ENCODE measurements at regions not wholly inside any gene's neighbourhood (a gene's known extent, or its start where the extent isn't known, plus 50 kb on each side); places are given as distances from the start of the nearest gene placed in this dataset.
"Not testable (repeated sequence)": the region's sequence is repeated elsewhere in the genome, so short reads cannot be mapped to it uniquely, and the experiment has no call there.

DNA sequence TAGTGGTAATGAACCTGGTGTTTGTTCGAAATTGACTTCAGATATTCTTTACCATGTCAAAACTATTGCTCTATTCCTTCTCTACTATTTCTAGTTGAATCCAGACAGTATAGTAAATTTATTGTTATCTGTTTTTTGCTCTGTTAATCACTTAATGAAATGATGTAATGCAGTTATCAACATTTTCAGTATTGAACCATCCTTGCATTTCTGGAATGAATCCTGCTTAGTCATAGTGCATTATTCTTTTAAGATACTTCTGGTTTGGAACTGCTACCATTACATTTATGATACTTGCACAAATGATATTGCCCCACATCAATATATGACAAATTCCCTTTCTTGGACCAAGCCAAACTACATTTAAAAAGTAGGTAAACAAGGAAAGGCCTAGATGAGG is 554.0 kb upstream of the KLF4 start:
- H3K4me1 Mint-ChIP-seq: no peaks in the 10 kb centered on the region
- H3K27ac Mint-ChIP-seq (ENCODE audit: low read depth): no peak overlapping the region
- H3K36me3 Mint-ChIP-seq (ENCODE audit: insufficient read depth): no peaks in the 10 kb centered on the region
- no peak overlapping the region for H3K4me3 Mint-ChIP-seq
- H3K27me3 Mint-ChIP-seq: no peaks in the 10 kb centered on the region
- H3K9me3 Mint-ChIP-seq: peaks cover 18% of the 10 kb centered on the region
- ATAC-seq (replicated peaks; ENCODE audit: extremely low read depth, poor library complexity, severe bottlenecking): no peak
- no peak for DNase-seq (ENCODE audit: low spot score in 2 of 2)

GRCh38 chr9:108041551-108041950 is 552.0 kb upstream of the KLF4 start:
- Mint-ChIP-seq H3K9me3 (peaks cover 19% of the 10 kb centered on the region), H3K27ac (ENCODE audit: low read depth) (no peak overlapping the region), H3K27me3 (no peaks in the 10 kb centered on the region), H3K36me3 (ENCODE audit: insufficient read depth) (no peaks in the 10 kb centered on the region), H3K4me1 (no peaks in the 10 kb centered on the region), H3K4me3 (no peak overlapping the region)
- DNase-seq (ENCODE audit: low spot score in 2 of 2) (no peak), ATAC-seq (replicated peaks; ENCODE audit: extremely low read depth, poor library complexity, severe bottlenecking) (no peak)

- Mint-ChIP-seq H3K27me3 (no peaks in the 10 kb centered on the region), H3K9me3 (peaks cover 26% of the 10 kb centered on the region), H3K4me3 (no peak overlapping the region), H3K27ac (ENCODE audit: low read depth) (no peak overlapping the region), H3K36me3 (ENCODE audit: insufficient read depth) (no peaks in the 10 kb centered on the region), H3K4me1 (no peaks in the 10 kb centered on the region)
- DNase-seq (ENCODE audit: low spot score in 2 of 2) (no peak), ATAC-seq (replicated peaks; ENCODE audit: extremely low read depth, poor library complexity, severe bottlenecking) (no peak)
Measured at GRCh38 chr9:108040783-108041182, 551.2 kb upstream of the KLF4 start.

DNA sequence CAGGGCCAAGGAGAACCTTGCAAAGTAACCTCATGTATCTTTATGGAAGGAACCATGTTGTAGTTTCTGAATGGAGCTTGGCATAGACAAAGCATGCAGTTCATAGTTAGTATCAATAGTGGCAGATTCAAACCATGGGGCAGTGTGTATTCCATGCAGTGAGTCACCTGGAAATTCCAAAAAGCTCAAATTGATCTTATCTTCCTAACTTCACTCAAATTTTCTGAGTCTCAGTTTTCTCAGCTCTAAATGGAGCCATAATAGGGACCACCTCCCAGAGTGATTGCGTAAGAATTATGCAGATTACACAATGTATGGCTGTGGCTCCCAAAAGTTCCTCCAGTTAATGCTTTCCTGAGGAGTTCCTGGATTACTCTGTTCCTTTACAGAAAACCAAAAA is 549.9 kb upstream of the KLF4 start:
- Mint-ChIP-seq H3K4me1 (no peaks in the 10 kb centered on the region), H3K36me3 (ENCODE audit: insufficient read depth) (no peaks in the 10 kb centered on the region), H3K27ac (ENCODE audit: low read depth) (no peak overlapping the region), H3K27me3 (no peaks in the 10 kb centered on the region), H3K9me3 (peaks cover 26% of the 10 kb centered on the region), H3K4me3 (no peak overlapping the region)
- ATAC-seq (replicated peaks; ENCODE audit: extremely low read depth, poor library complexity, severe bottlenecking): no peak
- DNase-seq (ENCODE audit: low spot score in 2 of 2): no peak

DNA sequence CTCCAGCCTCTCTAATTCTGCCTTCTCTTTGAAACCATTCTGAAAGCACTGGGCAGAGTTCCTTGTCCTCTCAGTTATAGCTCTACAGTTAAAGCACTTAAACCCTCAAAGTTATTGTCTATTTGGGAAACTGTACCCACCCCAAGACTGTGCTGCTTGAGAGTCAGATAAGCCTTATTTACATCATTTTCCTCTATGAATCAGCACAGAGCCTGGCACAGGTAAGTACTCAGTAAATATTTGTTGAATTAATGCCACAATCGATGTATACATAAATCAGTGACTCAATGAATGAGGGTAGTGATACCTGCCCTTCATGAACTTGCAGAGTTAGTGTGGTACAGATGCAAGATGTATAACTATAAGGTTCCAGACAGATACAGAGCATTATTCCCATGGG is 549.4 kb upstream of the KLF4 start:
- Mint-ChIP-seq H3K4me1 (no peaks in the 10 kb centered on the region), H3K9me3 (peaks cover 22% of the 10 kb centered on the region), H3K4me3 (no peak overlapping the region), H3K27me3 (no peaks in the 10 kb centered on the region), H3K36me3 (ENCODE audit: insufficient read depth) (no peaks in the 10 kb centered on the region), H3K27ac (ENCODE audit: low read depth) (no peak overlapping the region)
- DNase-seq (ENCODE audit: low spot score in 2 of 2) (no peak), ATAC-seq (replicated peaks; ENCODE audit: extremely low read depth, poor library complexity, severe bottlenecking) (no peak)

GRCh38 chr9:108035487-108035886 is 545.9 kb upstream of the KLF4 start:
- Mint-ChIP-seq H3K4me1 (no peaks in the 10 kb centered on the region), H3K27ac (ENCODE audit: low read depth) (no peak overlapping the region), H3K36me3 (ENCODE audit: insufficient read depth) (no peaks in the 10 kb centered on the region), H3K27me3 (no peaks in the 10 kb centered on the region), H3K4me3 (no peak overlapping the region), H3K9me3 (peaks cover 29% of the 10 kb centered on the region)
- ATAC-seq (replicated peaks; ENCODE audit: extremely low read depth, poor library complexity, severe bottlenecking) (no peak), DNase-seq (ENCODE audit: low spot score in 2 of 2) (no peak)

DNA sequence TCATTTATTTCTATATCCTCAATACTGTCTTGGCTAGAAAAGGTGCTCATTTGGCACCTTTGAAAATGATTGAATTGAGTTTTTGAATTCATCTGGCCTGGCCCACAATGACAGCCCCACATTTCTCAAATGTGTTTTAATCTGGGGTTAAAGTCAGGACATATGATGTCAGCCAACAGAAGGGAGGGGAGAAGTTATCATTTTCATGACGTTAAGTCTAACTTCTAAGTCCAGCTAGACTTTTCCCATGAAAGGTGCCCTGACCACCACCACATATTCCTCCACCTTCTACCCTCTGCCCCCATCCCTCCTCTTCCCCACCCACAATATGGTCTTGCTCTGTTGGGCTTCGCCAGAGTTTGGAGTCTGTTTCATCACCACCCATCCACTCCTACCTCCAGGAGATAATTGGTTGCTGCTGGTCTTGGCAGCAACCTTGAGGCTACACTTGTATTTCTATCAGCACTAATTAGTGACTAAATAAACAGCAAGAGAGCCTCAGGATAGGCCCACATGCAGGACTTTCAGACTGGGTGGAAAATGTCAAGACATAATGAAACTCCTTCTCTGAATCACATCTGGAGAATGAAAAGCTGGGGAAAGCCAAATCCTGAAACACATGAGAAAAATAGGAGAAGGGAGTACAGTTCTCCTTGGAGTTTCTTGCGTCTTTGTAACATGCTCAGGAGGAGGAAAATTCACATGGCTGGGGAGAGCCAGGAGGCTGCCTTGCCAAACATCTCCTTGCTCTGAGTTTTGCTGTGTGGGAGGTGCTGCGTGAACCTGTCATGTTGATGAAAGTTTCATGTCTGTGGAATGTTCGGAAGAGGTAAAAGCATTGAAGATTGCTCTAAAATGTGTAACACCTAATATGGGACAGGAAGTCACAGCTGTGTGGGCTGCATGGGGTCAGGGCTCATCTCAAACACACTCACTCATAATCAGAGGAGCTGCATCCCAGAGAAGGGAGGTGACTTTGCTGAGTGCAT is 544.7 kb upstream of the KLF4 start:
- Mint-ChIP-seq H3K4me1 (no peaks in the 10 kb centered on the region), H3K36me3 (ENCODE audit: insufficient read depth) (no peaks in the 10 kb centered on the region), H3K4me3 (no peak overlapping the region), H3K27me3 (no peaks in the 10 kb centered on the region), H3K27ac (ENCODE audit: low read depth) (no peak overlapping the region), H3K9me3 (peaks cover 33% of the 10 kb centered on the region)
- ATAC-seq (replicated peaks; ENCODE audit: extremely low read depth, poor library complexity, severe bottlenecking) (no peak), DNase-seq (ENCODE audit: low spot score in 2 of 2) (no peak)

DNA sequence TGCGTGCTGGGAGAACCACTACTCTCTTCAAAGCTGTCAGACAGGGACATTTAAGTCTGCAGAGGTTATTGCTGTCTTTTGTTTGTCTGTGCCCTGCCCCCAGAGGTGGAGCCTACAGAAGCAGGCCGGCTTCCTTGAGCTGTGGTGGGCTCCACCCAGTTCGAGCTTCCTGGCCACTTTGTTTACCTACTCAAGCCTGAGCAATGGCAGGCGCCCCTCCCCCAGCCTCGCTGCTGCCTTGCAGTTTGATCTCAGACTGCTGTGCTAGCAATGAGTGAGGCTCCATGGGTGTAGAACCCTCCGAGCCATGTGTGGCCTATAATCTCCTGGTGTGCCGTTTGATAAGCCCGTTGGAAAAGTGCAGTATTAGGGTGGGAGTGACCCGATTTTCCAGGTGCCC is 542.5 kb upstream of the KLF4 start:
- DNase-seq (ENCODE audit: low spot score in 2 of 2); H3K4me1 Mint-ChIP-seq; ATAC-seq (replicated peaks; ENCODE audit: extremely low read depth, poor library complexity, severe bottlenecking); H3K27me3 Mint-ChIP-seq; H3K27ac Mint-ChIP-seq (ENCODE audit: low read depth); H3K4me3 Mint-ChIP-seq; H3K36me3 Mint-ChIP-seq (ENCODE audit: insufficient read depth): not testable (repeated sequence)
- H3K9me3 Mint-ChIP-seq: peaks cover 26% of the 10 kb centered on the region

GRCh38 chr9:108031221-108031620 is 541.7 kb upstream of the KLF4 start:
- not testable (repeated sequence) for H3K27me3 Mint-ChIP-seq; ATAC-seq (replicated peaks; ENCODE audit: extremely low read depth, poor library complexity, severe bottlenecking)

GRCh38 chr9:108026718-108027117 is 537.1 kb upstream of the KLF4 start:
- not testable (repeated sequence) for H3K36me3 Mint-ChIP-seq (ENCODE audit: insufficient read depth); H3K27ac Mint-ChIP-seq (ENCODE audit: low read depth); H3K4me1 Mint-ChIP-seq; ATAC-seq (replicated peaks; ENCODE audit: extremely low read depth, poor library complexity, severe bottlenecking); H3K27me3 Mint-ChIP-seq; DNase-seq (ENCODE audit: low spot score in 2 of 2); H3K4me3 Mint-ChIP-seq
- H3K9me3 Mint-ChIP-seq: peaks cover 16% of the 10 kb centered on the region

More at GRCh38 chr9:108031221-108031620, 541.7 kb upstream of the KLF4 start:
- not testable (repeated sequence) for DNase-seq (ENCODE audit: low spot score in 2 of 2); H3K4me3 Mint-ChIP-seq; H3K36me3 Mint-ChIP-seq (ENCODE audit: insufficient read depth); H3K4me1 Mint-ChIP-seq; H3K27ac Mint-ChIP-seq (ENCODE audit: low read depth)
- H3K9me3 Mint-ChIP-seq: peaks cover 19% of the 10 kb centered on the region

DNA sequence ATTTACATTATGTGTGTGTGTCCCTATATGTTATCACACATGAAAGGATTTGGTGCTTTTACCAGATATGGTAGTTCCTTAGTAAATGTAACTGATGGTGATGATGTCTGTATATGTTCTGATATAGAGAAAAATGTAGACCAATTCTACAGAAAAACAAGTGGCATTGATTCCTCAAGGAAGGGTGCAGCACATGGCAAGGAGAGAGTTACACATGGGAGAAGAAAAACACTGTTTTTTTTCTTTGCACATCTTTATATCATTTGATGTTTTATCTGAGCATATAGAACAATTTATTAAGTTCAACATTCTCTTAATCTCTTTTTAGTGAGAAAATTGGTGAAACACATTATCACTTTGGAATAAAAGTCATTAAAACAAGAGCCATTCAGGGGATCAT is 535.0 kb upstream of the KLF4 start:
- ATAC-seq (replicated peaks; ENCODE audit: extremely low read depth, poor library complexity, severe bottlenecking): no peak
- peaks cover 9% of the 10 kb centered on the region for H3K9me3 Mint-ChIP-seq
- no peak overlapping the region for H3K4me3 Mint-ChIP-seq
- H3K27ac Mint-ChIP-seq (ENCODE audit: low read depth): no peak overlapping the region
- no peaks in the 10 kb centered on the region for H3K4me1 Mint-ChIP-seq
- no peaks in the 10 kb centered on the region for H3K27me3 Mint-ChIP-seq
- no peaks in the 10 kb centered on the region for H3K36me3 Mint-ChIP-seq (ENCODE audit: insufficient read depth)
- DNase-seq (ENCODE audit: low spot score in 2 of 2): no peak

DNA sequence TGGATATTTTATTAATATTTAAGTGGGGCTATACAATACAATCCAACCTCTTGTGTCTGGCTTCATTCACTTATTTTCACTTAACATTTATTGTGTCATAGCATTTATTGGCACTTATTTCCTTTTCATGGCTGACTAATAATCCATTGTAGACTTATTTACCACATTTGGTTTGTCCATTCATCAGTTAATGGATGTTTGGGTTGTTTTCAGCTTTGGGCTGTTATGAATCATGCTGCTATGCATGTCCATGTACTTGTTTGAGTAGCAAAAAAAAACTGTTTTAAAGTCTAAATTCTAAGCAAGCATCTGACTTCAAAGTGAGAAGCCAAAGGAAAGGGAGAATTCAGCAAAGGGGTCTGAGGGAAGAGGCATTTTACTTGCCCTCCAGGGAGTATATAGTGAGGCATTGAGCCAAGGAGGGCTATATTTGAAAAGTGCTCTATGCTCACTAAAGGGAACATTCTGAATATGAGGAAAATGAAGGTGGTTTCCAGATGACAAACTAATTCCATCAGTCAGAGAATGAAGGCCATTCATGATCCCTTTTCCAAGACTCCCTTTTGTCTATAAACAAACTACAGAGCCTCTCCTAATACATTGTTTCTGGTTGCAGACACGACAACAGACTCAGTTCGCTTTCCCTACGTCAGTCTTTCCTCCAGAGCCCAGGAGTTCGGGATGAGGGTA is 532.8 kb upstream of the KLF4 start:
- Mint-ChIP-seq H3K4me3 (no peak overlapping the region), H3K27ac (ENCODE audit: low read depth) (no peak overlapping the region), H3K4me1 (no peaks in the 10 kb centered on the region), H3K27me3 (no peaks in the 10 kb centered on the region), H3K9me3 (peaks cover 6% of the 10 kb centered on the region), H3K36me3 (ENCODE audit: insufficient read depth) (no peaks in the 10 kb centered on the region)
- DNase-seq (ENCODE audit: low spot score in 2 of 2) (no peak), ATAC-seq (replicated peaks; ENCODE audit: extremely low read depth, poor library complexity, severe bottlenecking) (no peak)

All from central memory CD8-positive, alpha-beta T cell (primary cell).